HCT116 (cell line): ENCODE measurements at regions not wholly inside any gene's neighbourhood (a gene's known extent, or its start where the extent isn't known, plus 50 kb on each side); places are given as distances from the start of the nearest gene placed in this dataset.

Source experiments
- ATAC-seq: fragments of 200-7000 bp; cut with Tn5 transposase; 2 replicates; pipeline ENCODE4 v1.9.1; 2020; ENCODE audit warnings: mild to moderate bottlenecking, moderate library complexity
- BruUV-seq: library from RNA; stranded (reverse); fragments of 400-500 nt; replicated peaks from 2 replicates; lab custom pipeline; 2021; lab: Mats Ljungman, UMichigan
- CTCF ChIA-PET: fragments of 300-600 bp; sonication (Branson Sonifier 250); formaldehyde crosslinking; loops from one replicate; lab custom pipeline; 2021; ENCODE audit warnings: antibody characterized with exemption; lab: Charles Lee
- POLR2A ChIA-PET: fragments of 300-600, 350-600 bp; sonication (Branson Sonifier 250); formaldehyde crosslinking; loops from one replicate; lab custom pipeline; 2021; ENCODE audit warnings: antibody characterized with exemption; lab: Charles Lee
- RAD21 ChIA-PET, 2 experiments: fragments of 300-600 bp; sonication (Branson Sonifier 250); formaldehyde crosslinking; loops; one replicate each; lab custom pipeline; 2023; ENCODE audit warnings: low total read pairs in 2 of 2; ENCODE audit not compliant: uncharacterized antibody in 2 of 2, unreplicated experiment in 2 of 2, low non-redundant PET in 1 of 2; lab: Charles Lee
- DNase-seq: peaks from one replicate; pipeline ENCODE4 v3.0.0-alpha.2; 2010; ENCODE audit warnings: low read depth, low spot score
- H2AFZ ChIP-seq: fragments of 200-600 bp; shearing (Covaris generic), sonication (generic); 2 replicates; pipeline ENCODE4 v1.6.1; 2017; ENCODE audit warnings: low read depth, mixed run types, mixed read lengths, antibody characterized with exemption, low read length; ENCODE audit not compliant: poor library complexity, severe bottlenecking
- H3K27ac ChIP-seq: 2 replicates; pipeline ENCODE4 v1.5.1; 2012; ENCODE audit warnings: low read depth, low read length
- H3K27me3 ChIP-seq: fragments of 200-600 bp; sonication (generic); 2 replicates; pipeline ENCODE4 v1.6.1; 2016; ENCODE audit warnings: mixed run types, low read length, mixed read lengths; ENCODE audit not compliant: insufficient read depth
- H3K36me3 ChIP-seq, 2 experiments: fragments of 200-500 bp in 1 of 2; fragments of 200-600 bp in 1 of 2; sonication (Bioruptor generic) in 1 of 2; sonication (generic) in 1 of 2; 2 replicates each; pipeline versions ENCODE4 v1.5.1 to v1.6.1; 2014 to 2016; ENCODE audit warnings: low read length in 2 of 2, inconsistent platforms in 1 of 2, mixed read lengths in 1 of 2, mixed run types in 1 of 2; ENCODE audit not compliant: insufficient read depth in 2 of 2, control insufficient read depth in 1 of 2
- H3K4me1 ChIP-seq, 2 experiments: fragments of 200-600 bp in 1 of 2; sonication (generic) in 1 of 2; 2 replicates each; pipeline versions ENCODE4 v1.5.1 to v1.6.1; 2012 to 2017; ENCODE audit warnings: low read length in 2 of 2, inconsistent platforms in 1 of 2, mild to moderate bottlenecking in 1 of 2, mixed read lengths in 1 of 2, mixed run types in 1 of 2, moderate library complexity in 1 of 2; ENCODE audit not compliant: insufficient read depth in 2 of 2, control insufficient read depth in 1 of 2
- H3K4me2 ChIP-seq: fragments of 200-600 bp; sonication (generic); 2 replicates; pipeline ENCODE4 v1.6.1; 2017; ENCODE audit warnings: mixed run types, low read length, mixed read lengths
- H3K4me3 ChIP-seq, 2 experiments: fragments of 200-600 bp in 1 of 2; sonication (generic) in 1 of 2; replicated peaks in 1 of 2; 2 replicates each; pipeline ENCODE4 v1.5.1; 2011 to 2016; ENCODE audit warnings: low read length in 2 of 2, control low read depth in 1 of 2, low read depth in 1 of 2, mild to moderate bottlenecking in 1 of 2, mixed read lengths in 1 of 2, mixed run types in 1 of 2
- H3K79me2 ChIP-seq: fragments of 200-600 bp; sonication (generic); 2 replicates; pipeline ENCODE4 v1.6.1; 2017; ENCODE audit warnings: mild to moderate bottlenecking, mixed run types, low read length, moderate library complexity, mixed read lengths; ENCODE audit not compliant: insufficient read depth
- H3K9ac ChIP-seq: fragments of 200-600 bp; sonication (generic); 2 replicates; pipeline ENCODE4 v1.6.1; 2016; ENCODE audit warnings: low read length, mixed read lengths
- H3K9me2 ChIP-seq: fragments of 200-600 bp; sonication (generic), shearing (Covaris generic); 2 replicates; pipeline ENCODE4 v1.6.1; 2017; ENCODE audit warnings: mixed run types, mild to moderate bottlenecking, moderate library complexity; ENCODE audit not compliant: insufficient read depth
- H3K9me3 ChIP-seq, 2 experiments: fragments of 200-500 bp in 1 of 2; fragments of 200-600 bp in 1 of 2; sonication (Bioruptor generic) in 1 of 2; sonication (generic) in 1 of 2; 2 replicates each; pipeline ENCODE4 v1.6.1; 2014 to 2017; ENCODE audit warnings: low read length in 2 of 2, mixed read lengths in 2 of 2, inconsistent platforms in 1 of 2, low read depth in 1 of 2, mild to moderate bottlenecking in 1 of 2, mixed run types in 1 of 2, moderate library complexity in 1 of 2; ENCODE audit not compliant: control insufficient read depth in 1 of 2, insufficient read depth in 1 of 2
- H4K20me1 ChIP-seq: fragments of 200-600 bp; sonication (generic), shearing (Covaris generic); 2 replicates; pipeline ENCODE4 v1.6.1; 2017; ENCODE audit warnings: mixed run types, mild to moderate bottlenecking, moderate library complexity; ENCODE audit not compliant: insufficient read depth
- ATF3 ChIP-seq: IDR thresholded peaks from 2 replicates; pipeline ENCODE4 v1.6.1; 2012
- CBX3 ChIP-seq: IDR thresholded peaks from 2 replicates; pipeline ENCODE4 v1.6.1; 2012; ENCODE audit warnings: low read depth
- CEBPB ChIP-seq: IDR thresholded peaks from 2 replicates; pipeline ENCODE4 v1.6.1; 2012; ENCODE audit warnings: low read depth
- CTCF ChIP-seq, 3 experiments: fragments of 200-600 bp in 1 of 3; sonication (generic) in 1 of 3; IDR thresholded peaks in 2 of 3; conservative IDR thresholded peaks in 1 of 3; 2 replicates each; pipeline ENCODE4 v1.5.1; 2012 to 2017; ENCODE audit warnings: low read depth in 2 of 3, low read length in 2 of 3, antibody characterized with exemption in 1 of 3, borderline replicate concordance in 1 of 3, control low read depth in 1 of 3, mild to moderate bottlenecking in 1 of 3, mixed read lengths in 1 of 3, mixed run types in 1 of 3, moderate library complexity in 1 of 3; ENCODE audit not compliant: insufficient read depth in 1 of 3
- EGR1 ChIP-seq: IDR thresholded peaks from 2 replicates; pipeline ENCODE4 v1.6.1; 2012; ENCODE audit warnings: low read depth
- ELF1 ChIP-seq: IDR thresholded peaks from 2 replicates; pipeline ENCODE4 v1.6.1; 2012; ENCODE audit warnings: low read depth, borderline replicate concordance
- EZH2 ChIP-seq: fragments of 200-600 bp; sonication (generic); IDR thresholded peaks from 2 replicates; pipeline ENCODE4 v1.6.1; 2017; ENCODE audit warnings: antibody characterized with exemption, mixed run types
- FOSL1 ChIP-seq: IDR thresholded peaks from 2 replicates; pipeline ENCODE4 v1.6.1; 2012; ENCODE audit warnings: low read depth
- JUND ChIP-seq: IDR thresholded peaks from 2 replicates; pipeline ENCODE4 v1.6.1; 2012
- POLR2A ChIP-seq: IDR thresholded peaks from 2 replicates; pipeline ENCODE4 v1.7.0; 2011; ENCODE audit warnings: borderline replicate concordance; ENCODE audit not compliant: insufficient read depth, insufficient read length; ENCODE audit errors: extremely low read depth
- RAD21 ChIP-seq: IDR thresholded peaks from 2 replicates; pipeline ENCODE4 v1.6.1; 2012; ENCODE audit warnings: low read depth, mild to moderate bottlenecking
- SIN3A ChIP-seq: IDR thresholded peaks from 2 replicates; pipeline ENCODE4 v1.6.1; 2012; ENCODE audit warnings: low read depth
- SP1 ChIP-seq: IDR thresholded peaks from 2 replicates; pipeline ENCODE4 v1.6.1; 2012; ENCODE audit warnings: low read depth
- SRF ChIP-seq: IDR thresholded peaks from 2 replicates; pipeline ENCODE4 v1.6.1; 2012; ENCODE audit warnings: low read depth
- TCF7L2 ChIP-seq: IDR thresholded peaks from 2 replicates; pipeline ENCODE4 v1.7.0; 2011; ENCODE audit warnings: borderline replicate concordance, inconsistent platforms; ENCODE audit not compliant: insufficient read depth, insufficient read length; ENCODE audit errors: extremely low read depth
- YY1 ChIP-seq: IDR thresholded peaks from 2 replicates; pipeline ENCODE4 v1.6.1; 2011; ENCODE audit warnings: low read length, low read depth, moderate library complexity, mild to moderate bottlenecking; ENCODE audit not compliant: insufficient replicate concordance; ENCODE audit errors: extremely low read depth
- ZFX ChIP-seq: fragments of 450-650 bp; IDR thresholded peaks from 2 replicates; pipeline ENCODE4 v1.6.1; 2017
- intact Hi-C: fragments of 100-400 bp; cut with micrococcal nuclease; formaldehyde crosslinking; loops from 2 replicates; pipeline ENCODE4 v1.10.0; 2022
- TF ChIP-seq, protein P1 (sequence below): IDR thresholded peaks from 2 replicates; pipeline ENCODE4 v1.6.1; 2012
- TF ChIP-seq, protein P2 (sequence below): IDR thresholded peaks from 2 replicates; pipeline ENCODE4 v1.6.1; 2011; ENCODE audit warnings: mild to moderate bottlenecking, low read length, moderate library complexity; ENCODE audit not compliant: insufficient replicate concordance; ENCODE audit errors: extremely low read depth

DNA sequence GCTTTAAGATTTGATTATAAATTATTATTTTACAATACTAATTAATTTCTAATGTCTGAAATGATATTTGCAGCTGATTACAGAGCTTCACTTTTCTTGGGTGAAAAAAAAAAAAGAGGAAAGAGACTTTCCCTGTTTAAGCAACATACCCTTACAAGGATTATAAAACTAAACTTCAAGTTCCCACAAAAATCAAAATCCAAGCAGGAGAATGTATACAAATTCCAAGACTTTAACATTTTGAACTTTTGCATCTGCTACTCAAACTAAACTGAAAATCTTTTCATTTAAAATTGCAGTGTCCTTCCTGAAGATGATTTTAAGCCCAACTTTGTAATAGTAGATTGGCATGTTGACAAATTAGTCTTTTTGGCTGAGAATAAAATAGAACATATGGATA, 742.4 kb upstream of the INTU start:
- no TSS peak for BruUV-seq
- no peaks in the 10 kb centered on the region for H3K9me2 ChIP-seq
- no peak overlapping the region for H3K27ac ChIP-seq
- POLR2A ChIA-PET = no interaction called here
- ATAC-seq = no peak
- TF ChIP-seq, protein P1, sequence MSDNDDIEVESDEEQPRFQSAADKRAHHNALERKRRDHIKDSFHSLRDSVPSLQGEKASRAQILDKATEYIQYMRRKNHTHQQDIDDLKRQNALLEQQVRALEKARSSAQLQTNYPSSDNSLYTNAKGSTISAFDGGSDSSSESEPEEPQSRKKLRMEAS = no peak
- no peak for TF ChIP-seq POLR2A
- TF ChIP-seq TCF7L2 = no peak
- no peak for TF ChIP-seq ZFX
- no peak for TF ChIP-seq SIN3A
- no peak for TF ChIP-seq SP1
- TF ChIP-seq CEBPB = no peak
- TF ChIP-seq FOSL1 = no peak
- TF ChIP-seq CTCF (IDR thresholded peaks at IDR 0.05 in 2 of 3, conservative IDR thresholded peaks at IDR 0.05 in 1 of 3; ENCODE audit: borderline replicate concordance in 1 of 3, insufficient read depth in 1 of 3, low read depth in 2 of 3, low read length in 2 of 3) = no peak
- TF ChIP-seq RAD21 = no peak
- TF ChIP-seq, protein P2, sequence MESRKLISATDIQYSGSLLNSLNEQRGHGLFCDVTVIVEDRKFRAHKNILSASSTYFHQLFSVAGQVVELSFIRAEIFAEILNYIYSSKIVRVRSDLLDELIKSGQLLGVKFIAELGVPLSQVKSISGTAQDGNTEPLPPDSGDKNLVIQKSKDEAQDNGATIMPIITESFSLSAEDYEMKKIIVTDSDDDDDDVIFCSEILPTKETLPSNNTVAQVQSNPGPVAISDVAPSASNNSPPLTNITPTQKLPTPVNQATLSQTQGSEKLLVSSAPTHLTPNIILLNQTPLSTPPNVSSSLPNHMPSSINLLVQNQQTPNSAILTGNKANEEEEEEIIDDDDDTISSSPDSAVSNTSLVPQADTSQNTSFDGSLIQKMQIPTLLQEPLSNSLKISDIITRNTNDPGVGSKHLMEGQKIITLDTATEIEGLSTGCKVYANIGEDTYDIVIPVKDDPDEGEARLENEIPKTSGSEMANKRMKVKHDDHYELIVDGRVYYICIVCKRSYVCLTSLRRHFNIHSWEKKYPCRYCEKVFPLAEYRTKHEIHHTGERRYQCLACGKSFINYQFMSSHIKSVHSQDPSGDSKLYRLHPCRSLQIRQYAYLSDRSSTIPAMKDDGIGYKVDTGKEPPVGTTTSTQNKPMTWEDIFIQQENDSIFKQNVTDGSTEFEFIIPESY = no peak
- no peak for TF ChIP-seq CBX3
- TF ChIP-seq ELF1 = no peak
- no peak for TF ChIP-seq ATF3
- TF ChIP-seq EZH2 = no peak
- no peak for TF ChIP-seq EGR1
- TF ChIP-seq JUND = no peak
- no peak for TF ChIP-seq SRF
- no peak for TF ChIP-seq YY1
- H2AFZ ChIP-seq = no peak overlapping the region
- CTCF ChIA-PET = no interaction called here
- no peaks in the 10 kb centered on the region for H3K9me3 ChIP-seq
- H3K4me1 ChIP-seq = 0 out of 4 replicates have a peak, but pooled peaks cover 0 to 5% of the 10 kb centered on the region in 2 experiments
- H3K79me2 ChIP-seq = no peaks in the 10 kb centered on the region
- no peaks in the 10 kb centered on the region for H3K36me3 ChIP-seq
- H3K9ac ChIP-seq = no peak overlapping the region
- RAD21 ChIA-PET = no interaction called here
- H3K4me2 ChIP-seq = no peak overlapping the region
- intact Hi-C loops = no loop called here
- no peak overlapping the region for H3K4me3 ChIP-seq
- H4K20me1 ChIP-seq = no peaks in the 10 kb centered on the region
- H3K27me3 ChIP-seq = no peaks in the 10 kb centered on the region
- DNase-seq = no peak
